ENCODE measurements at regions not wholly inside any gene's neighbourhood (a gene's known extent, or its start where the extent isn't known, plus 50 kb on each side); places are given as distances from the start of the nearest gene placed in this dataset.

GRCh38 chr20:50329981-50330503, 139.4 kb downstream of the CEBPB start:
- TF ChIP-seq POLR2A (IDR thresholded peaks at IDR 0.05) = no peak
- TF ChIP-seq CTCF (IDR thresholded peaks at IDR 0.05) = no peak
- no peak overlapping the region for H3K27ac ChIP-seq

GRCh38 chr20:50330504-50331313, 140.1 kb downstream of the CEBPB start:
- no peaks in the 10 kb centered on the region for H3K36me3 ChIP-seq (replicated peaks in 1 of 2)
- peak in 1 of 7 donors; percentile 26 for DNase-seq
- 68 to 76% (median 72%) methylated on average over 14 to 17 of the region's 17 CpGs for WGBS, 4 donors
- H3K27me3 ChIP-seq = no peaks in the 10 kb centered on the region
- intact Hi-C loops (cut with DNase I) = no loop called here
- H3K27ac ChIP-seq = no peak overlapping the region
- TF ChIP-seq CTCF (IDR thresholded peaks at IDR 0.05) = no peak
- no peak for TF ChIP-seq POLR2A (IDR thresholded peaks at IDR 0.05)
- no peaks in the 10 kb centered on the region for H3K9me3 ChIP-seq (replicated peaks in 1 of 3)
- H3K4me1 ChIP-seq (replicated peaks in 1 of 2) = peaks cover 8 to 19% of the 10 kb centered on the region in 2 donors
- H3K4me3 ChIP-seq = no peak overlapping the region

More at GRCh38 chr20:50329981-50330503, 139.4 kb downstream of the CEBPB start:
- DNase-seq = peak in 1 of 7 donors; percentile 1
- H3K27me3 ChIP-seq = no peaks in the 10 kb centered on the region
- no peaks in the 10 kb centered on the region for H3K36me3 ChIP-seq (replicated peaks in 1 of 2)
- intact Hi-C loops (cut with DNase I) = no loop called here
- 84 to 88% (median 86%) methylated on average over 3 of the region's 3 CpGs for WGBS, 4 donors
- H3K9me3 ChIP-seq (replicated peaks in 1 of 3) = no peaks in the 10 kb centered on the region
- H3K4me3 ChIP-seq = no peak overlapping the region
- peaks cover 8 to 19% of the 10 kb centered on the region in 2 donors for H3K4me1 ChIP-seq (replicated peaks in 1 of 2)

- no peaks in the 10 kb centered on the region for H3K36me3 ChIP-seq (replicated peaks in 1 of 2)
- peaks cover 8 to 19% of the 10 kb centered on the region in 2 donors for H3K4me1 ChIP-seq (replicated peaks in 1 of 2)
- DNase-seq = peak in 2 of 7 donors; percentile 17 to 24
- WGBS, 4 donors = 90 to 96% (median 93%) methylated on average over 7 to 10 of the region's 10 CpGs
- peak overlapping the region in 1 of 5 donors; percentile 20 for H3K27ac ChIP-seq
- H3K9me3 ChIP-seq (replicated peaks in 1 of 3) = no peaks in the 10 kb centered on the region
- TF ChIP-seq CTCF (IDR thresholded peaks at IDR 0.05) (no peak), POLR2A (IDR thresholded peaks at IDR 0.05) (no peak)
- H3K27me3 ChIP-seq = no peaks in the 10 kb centered on the region
- H3K4me3 ChIP-seq = no peak overlapping the region
- intact Hi-C loops (cut with DNase I) = no loop called here
These were observed 141.1 kb downstream of the CEBPB start for GRCh38 chr20:50331469-50332363.

- H3K36me3 ChIP-seq (replicated peaks in 1 of 2) = no peaks in the 10 kb centered on the region
- no peak overlapping the region for H3K27ac ChIP-seq
- no peak overlapping the region for H3K4me3 ChIP-seq
- WGBS, 4 donors = 88 to 93% (median 91%) methylated on average over 10 to 11 of the region's 11 CpGs
- TF ChIP-seq CTCF (IDR thresholded peaks at IDR 0.05) = no peak
- DNase-seq = peak in 2 of 7 donors; percentile 14 to 22
- H3K27me3 ChIP-seq = no peaks in the 10 kb centered on the region
- H3K4me1 ChIP-seq (replicated peaks in 1 of 2) = peaks cover 8 to 19% of the 10 kb centered on the region in 2 donors
- no peaks in the 10 kb centered on the region for H3K9me3 ChIP-seq (replicated peaks in 1 of 3)
- intact Hi-C loops (cut with DNase I) = no loop called here
These were observed 141.9 kb downstream of the CEBPB start for GRCh38 chr20:50332491-50332980.

Data from adrenal gland (tissue), 9 donors.